ENCODE measurements at regions not wholly inside any gene's neighbourhood (a gene's known extent, or its start where the extent isn't known, plus 50 kb on each side); places are given as distances from the start of the nearest gene placed in this dataset.

DNA sequence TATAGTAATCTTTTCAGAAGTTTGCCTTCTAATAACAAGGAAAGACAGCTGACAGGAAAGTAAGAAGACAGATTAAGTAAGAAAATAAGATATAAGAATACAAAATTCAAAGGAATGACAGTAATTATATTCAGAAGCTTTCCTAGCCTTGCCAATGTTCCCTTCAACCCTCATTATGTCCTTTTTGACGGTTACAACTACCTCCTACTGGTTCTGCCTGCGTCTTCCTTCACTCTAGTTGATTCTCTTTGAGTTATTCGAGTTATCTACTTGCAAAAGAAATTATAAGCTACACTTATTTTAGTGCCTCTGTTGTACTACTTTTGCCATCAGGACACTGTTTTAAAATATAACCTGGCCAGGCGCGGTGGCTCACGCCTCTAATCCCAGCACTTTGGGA is 218.9 kb upstream of the GYPC start:
- TF ChIP-seq, protein P1, sequence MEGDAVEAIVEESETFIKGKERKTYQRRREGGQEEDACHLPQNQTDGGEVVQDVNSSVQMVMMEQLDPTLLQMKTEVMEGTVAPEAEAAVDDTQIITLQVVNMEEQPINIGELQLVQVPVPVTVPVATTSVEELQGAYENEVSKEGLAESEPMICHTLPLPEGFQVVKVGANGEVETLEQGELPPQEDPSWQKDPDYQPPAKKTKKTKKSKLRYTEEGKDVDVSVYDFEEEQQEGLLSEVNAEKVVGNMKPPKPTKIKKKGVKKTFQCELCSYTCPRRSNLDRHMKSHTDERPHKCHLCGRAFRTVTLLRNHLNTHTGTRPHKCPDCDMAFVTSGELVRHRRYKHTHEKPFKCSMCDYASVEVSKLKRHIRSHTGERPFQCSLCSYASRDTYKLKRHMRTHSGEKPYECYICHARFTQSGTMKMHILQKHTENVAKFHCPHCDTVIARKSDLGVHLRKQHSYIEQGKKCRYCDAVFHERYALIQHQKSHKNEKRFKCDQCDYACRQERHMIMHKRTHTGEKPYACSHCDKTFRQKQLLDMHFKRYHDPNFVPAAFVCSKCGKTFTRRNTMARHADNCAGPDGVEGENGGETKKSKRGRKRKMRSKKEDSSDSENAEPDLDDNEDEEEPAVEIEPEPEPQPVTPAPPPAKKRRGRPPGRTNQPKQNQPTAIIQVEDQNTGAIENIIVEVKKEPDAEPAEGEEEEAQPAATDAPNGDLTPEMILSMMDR (IDR thresholded peaks at IDR 0.05) = no peak
- no peak for TF ChIP-seq EZH2 (IDR thresholded peaks at IDR 0.05; ENCODE audit: borderline replicate concordance, insufficient read depth, low read depth, low read length, poor library complexity, severe bottlenecking)
